Transverse colon (tissue), 4 donors: ENCODE measurements at regions not wholly inside any gene's neighbourhood (a gene's known extent, or its start where the extent isn't known, plus 50 kb on each side); places are given as distances from the start of the nearest gene placed in this dataset.

ENCODE experiments used
- DNase-seq: peaks from one replicate; pipeline ENCODE4 v3.0.0-alpha.2; 2019
- H3K27ac ChIP-seq, 4 donors: fragments of 200-600 bp; sonication (generic); 2 replicates each; pipeline ENCODE4 v1.5.1; 2016 to 2018; ENCODE audit warnings: inconsistent platforms in 4 of 4
- H3K27me3 ChIP-seq: fragments of 200-600 bp; sonication (generic); 2 replicates; pipeline ENCODE4 v1.5.1; 2017; ENCODE audit warnings: inconsistent platforms
- H3K36me3 ChIP-seq, 4 donors: fragments of 200-600 bp; sonication (generic); 2 replicates each; pipeline ENCODE4 v1.5.1; 2017 to 2019; ENCODE audit warnings: inconsistent platforms in 4 of 4
- H3K4me1 ChIP-seq, 4 donors: fragments of 200-600 bp; sonication (generic); 2 replicates each; pipeline ENCODE4 v1.5.1; 2017 to 2020; ENCODE audit warnings: inconsistent platforms in 4 of 4
- H3K4me3 ChIP-seq, 4 donors: fragments of 200-600 bp; sonication (generic); 1 replicate in 1 of 4; 2 replicates in 3 of 4; pipeline versions ENCODE4 v1.5.1 to v1.6.1; 2017 to 2019; ENCODE audit warnings: inconsistent platforms in 4 of 4
- H3K9me3 ChIP-seq, 2 donors: fragments of 200-600 bp; sonication (generic); 2 replicates each; pipeline ENCODE4 v1.5.1; 2017 to 2019; ENCODE audit warnings: inconsistent platforms in 2 of 2
- EP300 ChIP-seq: sonication (generic); formaldehyde crosslinking; IDR thresholded peaks from one replicate; pipeline ENCODE4 v1.6.1; 2017; ENCODE audit warnings: antibody characterized with exemption, low read depth
- POLR2A ChIP-seq: fragments of 450-650 bp; IDR thresholded peaks from one replicate; pipeline ENCODE4 v1.6.1; 2016; ENCODE audit warnings: antibody characterized with exemption, mild to moderate bottlenecking, moderate library complexity
- POLR2AphosphoS5 ChIP-seq, 3 donors: sonication (generic); formaldehyde crosslinking; IDR thresholded peaks; one replicate each; pipeline ENCODE4 v1.6.1; 2016; ENCODE audit warnings: antibody characterized with exemption in 3 of 3
- WGBS, 2 donors: methylation state at CpG; one replicate each; pipeline ENCODE4 v1.1.5; 2018; ENCODE audit warnings: low coverage in 1 of 2; 5-methylcytosine and 5-hydroxymethylcytosine counted together
- in situ Hi-C, 4 donors: fragments of 200-750 bp; cut with MboI; loops; one replicate each; pipeline versions ENCODE4 v1.15.0 to v1.15.1; 2017; ENCODE audit warnings: low sequenced_read_pairs in 3 of 4, low pct_ligation_motif_present in 1 of 4, low pct_unique_long_range_greater_than_20kb in 1 of 4
- intact Hi-C: fragments of 100-400 bp; cut with DNase I; formaldehyde crosslinking; loops from one replicate; pipeline ENCODE4 v1.15.1; 2023; ENCODE audit warnings: low total_unique reads
- TF ChIP-seq, protein P1 (sequence below), 5 experiments: fragments of 200-600 bp in 3 of 5; fragments of 450-650 bp in 2 of 5; sonication (generic) in 3 of 5; IDR thresholded peaks; 1 replicate in 2 of 5; 2 replicates in 3 of 5; pipeline ENCODE4 v1.5.1; 2016 to 2017; ENCODE audit warnings: antibody characterized with exemption in 5 of 5, inconsistent platforms in 3 of 5, mild to moderate bottlenecking in 2 of 5, moderate library complexity in 1 of 5

DNA sequence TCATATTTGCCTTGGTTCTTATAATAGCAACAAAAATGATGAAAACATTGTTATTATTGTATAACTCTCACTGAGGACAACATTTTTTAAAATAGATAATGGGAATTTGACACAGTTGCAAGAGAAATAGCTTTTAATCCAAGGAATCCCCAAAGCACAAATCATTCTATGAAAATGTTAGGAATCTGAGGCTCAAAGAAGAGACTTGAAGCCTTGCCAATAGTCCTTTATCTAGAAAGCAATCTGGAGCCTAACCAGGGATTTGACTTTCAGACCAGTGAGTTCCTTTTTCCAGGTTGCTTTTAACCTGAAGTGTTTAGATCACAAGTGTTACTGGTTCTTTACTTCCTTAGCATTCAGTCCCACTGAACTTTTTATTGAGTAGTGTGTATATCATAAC lies 574.5 kb upstream of the ZEB2 start:
- Histone ChIP-seq H3K36me3 (no peaks in the 10 kb centered on the region), H3K4me1 (no peaks in the 10 kb centered on the region), H3K4me3 (no peak overlapping the region), H3K9me3 (no peaks in the 10 kb centered on the region), H3K27ac (no peak overlapping the region), H3K27me3 (no peaks in the 10 kb centered on the region)
- TF ChIP-seq, protein P1, sequence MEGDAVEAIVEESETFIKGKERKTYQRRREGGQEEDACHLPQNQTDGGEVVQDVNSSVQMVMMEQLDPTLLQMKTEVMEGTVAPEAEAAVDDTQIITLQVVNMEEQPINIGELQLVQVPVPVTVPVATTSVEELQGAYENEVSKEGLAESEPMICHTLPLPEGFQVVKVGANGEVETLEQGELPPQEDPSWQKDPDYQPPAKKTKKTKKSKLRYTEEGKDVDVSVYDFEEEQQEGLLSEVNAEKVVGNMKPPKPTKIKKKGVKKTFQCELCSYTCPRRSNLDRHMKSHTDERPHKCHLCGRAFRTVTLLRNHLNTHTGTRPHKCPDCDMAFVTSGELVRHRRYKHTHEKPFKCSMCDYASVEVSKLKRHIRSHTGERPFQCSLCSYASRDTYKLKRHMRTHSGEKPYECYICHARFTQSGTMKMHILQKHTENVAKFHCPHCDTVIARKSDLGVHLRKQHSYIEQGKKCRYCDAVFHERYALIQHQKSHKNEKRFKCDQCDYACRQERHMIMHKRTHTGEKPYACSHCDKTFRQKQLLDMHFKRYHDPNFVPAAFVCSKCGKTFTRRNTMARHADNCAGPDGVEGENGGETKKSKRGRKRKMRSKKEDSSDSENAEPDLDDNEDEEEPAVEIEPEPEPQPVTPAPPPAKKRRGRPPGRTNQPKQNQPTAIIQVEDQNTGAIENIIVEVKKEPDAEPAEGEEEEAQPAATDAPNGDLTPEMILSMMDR (IDR thresholded peaks at IDR 0.05): no peak
- no peak for TF ChIP-seq EP300
- no peak for TF ChIP-seq POLR2AphosphoS5 (IDR thresholded peaks at IDR 0.05)
- no peak for TF ChIP-seq POLR2A
- in situ Hi-C loops (no loop called here), intact Hi-C loops (no loop called here)
- DNase-seq: no peak

DNA sequence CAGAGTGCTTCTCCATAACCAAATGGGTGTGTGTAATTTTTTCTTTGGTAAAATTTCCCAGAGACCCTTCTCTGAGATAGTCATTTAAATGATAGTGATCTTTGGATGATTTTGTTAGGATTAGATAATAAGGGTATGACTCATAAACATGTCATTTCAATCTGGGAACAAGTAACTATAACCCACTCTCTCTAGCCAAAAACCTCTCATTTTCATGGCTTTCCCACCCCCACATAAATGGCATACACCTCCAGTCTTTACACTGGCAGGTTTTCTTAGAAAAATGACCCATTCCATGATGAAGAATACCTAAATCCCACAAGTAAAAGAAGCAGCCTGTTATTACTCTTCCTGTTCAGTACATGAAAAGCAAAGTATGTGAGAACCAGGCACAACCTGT lies 572.0 kb upstream of the ZEB2 start:
- Histone ChIP-seq H3K4me3 (no peak overlapping the region), H3K4me1 (no peaks in the 10 kb centered on the region), H3K9me3 (no peaks in the 10 kb centered on the region), H3K36me3 (no peaks in the 10 kb centered on the region), H3K27ac (no peak overlapping the region), H3K27me3 (no peaks in the 10 kb centered on the region)
- in situ Hi-C loops (no loop called here), intact Hi-C loops (no loop called here)
- TF ChIP-seq EP300: no peak
- TF ChIP-seq POLR2A: no peak
- DNase-seq: no peak

DNA sequence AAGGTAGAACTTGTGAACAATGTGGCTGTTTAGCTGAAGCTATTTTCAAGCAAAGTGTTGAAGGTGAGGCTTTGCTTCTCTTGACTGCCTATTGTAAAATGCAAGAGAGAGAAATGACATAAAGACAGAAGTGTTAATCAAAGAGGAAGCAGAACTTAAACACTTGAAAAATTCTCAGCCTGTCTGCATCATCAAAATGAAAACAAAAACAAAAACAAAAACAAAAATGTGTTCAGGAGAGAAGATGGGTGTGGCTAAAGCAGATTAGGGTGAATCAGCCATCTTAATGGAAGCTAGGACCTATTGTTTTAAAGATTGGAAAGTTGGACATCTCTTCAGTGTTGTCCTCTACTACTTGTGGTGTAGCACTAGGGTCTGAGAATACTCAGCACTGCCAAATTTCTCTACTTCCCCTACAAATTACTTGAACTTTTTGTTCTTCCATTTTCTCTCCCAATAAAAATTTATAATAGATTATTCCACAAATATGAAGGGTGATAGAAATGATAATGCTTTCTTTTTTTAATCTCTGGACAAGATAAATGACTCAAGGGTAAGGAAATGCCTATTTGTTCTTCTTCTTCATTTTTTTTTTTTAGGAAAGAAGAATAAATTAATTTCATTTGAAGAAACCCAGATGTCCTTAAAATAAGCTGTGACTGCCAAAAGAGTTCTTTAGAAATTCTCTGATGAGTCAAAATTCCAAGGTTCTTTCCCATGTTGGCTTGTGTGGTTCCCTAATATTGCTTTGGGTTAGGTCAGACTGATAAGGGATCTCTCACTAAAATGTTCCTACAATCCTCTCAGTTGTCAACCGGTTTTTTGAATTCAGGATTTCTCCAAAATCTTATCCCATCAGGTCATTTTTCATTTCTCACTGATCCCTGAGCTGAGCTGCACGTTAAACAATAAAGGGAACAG lies 571.2 kb upstream of the ZEB2 start:
- DNase-seq: no peak
- Histone ChIP-seq H3K36me3 (no peaks in the 10 kb centered on the region), H3K27me3 (no peaks in the 10 kb centered on the region), H3K4me1 (no peaks in the 10 kb centered on the region), H3K27ac (no peak overlapping the region), H3K9me3 (no peaks in the 10 kb centered on the region), H3K4me3 (no peak overlapping the region)
- in situ Hi-C loops (no loop called here), intact Hi-C loops (no loop called here)
- WGBS, 2 donors: 57% methylated on average over 2 of the region's 2 CpGs
- TF ChIP-seq, protein P1 (IDR thresholded peaks at IDR 0.05): no peak
- TF ChIP-seq POLR2AphosphoS5 (IDR thresholded peaks at IDR 0.05) (no peak), POLR2A (no peak), EP300 (no peak)

DNA sequence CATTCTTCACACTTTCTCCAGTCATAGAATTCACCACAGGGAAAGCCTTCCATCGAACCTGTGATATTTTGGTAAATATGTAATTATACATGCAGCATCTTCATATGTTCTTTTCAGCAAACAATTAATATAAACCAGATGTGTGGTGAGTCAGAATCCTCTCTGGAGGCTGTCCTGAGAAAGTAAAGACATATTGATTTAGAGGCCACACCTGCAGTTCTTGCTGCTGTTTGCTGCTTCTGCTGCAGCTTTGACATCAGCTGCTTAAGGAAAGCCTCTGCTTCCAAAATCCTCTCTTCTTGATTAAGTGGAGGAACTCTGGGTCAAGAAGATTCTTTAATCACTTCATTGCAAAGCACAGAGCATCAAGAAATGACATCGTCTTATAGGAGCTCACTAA lies 568.8 kb upstream of the ZEB2 start:
- WGBS, 2 donors: 88 to 91% methylated on average over 2 of the region's 2 CpGs
- DNase-seq: no peak
- H3K4me3 ChIP-seq: no peak overlapping the region
- H3K27me3 ChIP-seq: no peaks in the 10 kb centered on the region
- intact Hi-C loops (no loop called here), in situ Hi-C loops (no loop called here)
- H3K36me3 ChIP-seq: no peaks in the 10 kb centered on the region
- H3K27ac ChIP-seq: no peak overlapping the region
- H3K4me1 ChIP-seq: no peaks in the 10 kb centered on the region
- H3K9me3 ChIP-seq: no peaks in the 10 kb centered on the region
- TF ChIP-seq POLR2A (no peak), POLR2AphosphoS5 (IDR thresholded peaks at IDR 0.05) (no peak), EP300 (no peak)
- TF ChIP-seq, protein P1 (IDR thresholded peaks at IDR 0.05): no peak

DNA sequence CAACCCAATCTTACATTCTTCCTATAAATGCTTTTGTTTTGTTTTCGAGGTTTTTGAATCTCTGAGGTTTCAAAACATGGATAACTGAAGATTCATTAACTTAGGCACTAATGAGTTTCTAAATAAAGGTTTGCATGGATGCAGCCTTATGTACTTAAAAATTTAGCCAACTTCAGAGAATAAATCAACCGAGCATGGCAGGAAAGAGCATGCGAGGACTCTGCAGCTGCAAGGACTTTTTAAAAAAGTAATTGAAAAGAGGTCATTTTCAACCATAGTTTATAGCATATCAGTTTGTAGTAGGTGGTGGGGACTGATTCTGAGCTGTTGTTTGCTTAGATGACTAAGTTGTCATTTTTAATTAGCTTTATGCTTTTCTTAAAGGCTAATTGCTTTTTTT lies 567.0 kb upstream of the ZEB2 start:
- TF ChIP-seq POLR2AphosphoS5 (IDR thresholded peaks at IDR 0.05) (no peak), POLR2A (no peak), EP300 (no peak)
- TF ChIP-seq, protein P1 (IDR thresholded peaks at IDR 0.05): no peak
- in situ Hi-C loops: no loop called here
- H3K27me3 ChIP-seq: no peaks in the 10 kb centered on the region
- no peaks in the 10 kb centered on the region for H3K4me1 ChIP-seq
- intact Hi-C loops: no loop called here
- no peaks in the 10 kb centered on the region for H3K9me3 ChIP-seq
- no peaks in the 10 kb centered on the region for H3K36me3 ChIP-seq
- H3K4me3 ChIP-seq: no peak overlapping the region
- no peak for DNase-seq
- no peak overlapping the region for H3K27ac ChIP-seq
- 74 to 79% methylated on average over 3 of the region's 3 CpGs for WGBS, 2 donors
